ENCODE measurements at regions not wholly inside any gene's neighbourhood (a gene's known extent, or its start where the extent isn't known, plus 50 kb on each side); places are given as distances from the start of the nearest gene placed in this dataset.

DNA sequence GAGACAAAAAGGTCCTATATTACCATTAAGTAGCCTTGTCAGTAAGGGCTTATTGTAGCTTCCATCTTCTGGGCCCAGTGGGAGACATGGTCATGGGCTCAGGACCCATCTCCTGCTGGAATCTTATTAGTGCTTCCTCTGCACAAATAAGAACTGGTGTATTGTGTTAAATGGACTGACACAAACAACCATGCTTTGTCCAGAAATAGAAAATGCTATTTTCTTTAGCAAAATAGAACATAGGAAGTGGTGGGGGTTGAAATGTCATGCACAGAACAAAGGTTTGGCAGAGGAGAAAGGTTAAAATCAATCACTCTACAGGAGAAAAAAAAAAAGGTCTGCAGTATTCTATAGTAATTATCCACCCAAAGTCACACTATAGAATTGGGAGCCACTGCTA lies 252.2 kb downstream of the ELAVL2 start:
- TF ChIP-seq CTCF (IDR thresholded peaks at IDR 0.05; ENCODE audit: poor library complexity, severe bottlenecking), result no peak
- no peak for TF ChIP-seq TAF1 (IDR thresholded peaks at IDR 0.05; ENCODE audit: low read depth)
- no peak for TF ChIP-seq RAD21 (conservative IDR thresholded peaks at IDR 0.05)
